Esophagus muscularis mucosa (tissue), 4 donors: ENCODE measurements at regions not wholly inside any gene's neighbourhood (a gene's known extent, or its start where the extent isn't known, plus 50 kb on each side); places are given as distances from the start of the nearest gene placed in this dataset.

ENCODE experiments used
- DNase-seq: peaks from one replicate; pipeline ENCODE4 v3.0.0-alpha.2; 2017; ENCODE audit errors: extremely low spot score
- H3K27ac ChIP-seq, 4 donors: fragments of 200-600 bp; sonication (generic); replicated peaks in 1 of 4; 1 replicate in 3 of 4; 2 replicates in 1 of 4; pipeline ENCODE4 v1.5.1; 2016 to 2019; ENCODE audit warnings: mild to moderate bottlenecking in 1 of 4
- H3K27me3 ChIP-seq, 4 donors: fragments of 200-600 bp; sonication (generic); one replicate each; pipeline versions ENCODE4 v1.5.1 to v1.6.0; 2016 to 2019
- H3K36me3 ChIP-seq, 4 donors: fragments of 200-600 bp; sonication (generic); one replicate each; pipeline ENCODE4 v1.5.1; 2016 to 2019
- H3K4me1 ChIP-seq, 4 donors: fragments of 200-600 bp; sonication (generic); one replicate each; pipeline ENCODE4 v1.5.1; 2016 to 2019
- H3K4me3 ChIP-seq, 4 donors: fragments of 200-600 bp; sonication (generic); 1 replicate in 2 of 4; 2 replicates in 2 of 4; pipeline ENCODE4 v1.5.1; 2016 to 2019; ENCODE audit warnings: mild to moderate bottlenecking in 4 of 4, moderate library complexity in 1 of 4
- H3K9me3 ChIP-seq, 4 donors: fragments of 200-600 bp; sonication (generic); 1 replicate in 3 of 4; 2 replicates in 1 of 4; pipeline ENCODE4 v1.5.1; 2016 to 2019
- EP300 ChIP-seq: sonication (generic); formaldehyde crosslinking; IDR thresholded peaks from one replicate; pipeline ENCODE4 v1.6.1; 2017; ENCODE audit warnings: antibody characterized with exemption
- POLR2A ChIP-seq: fragments of 450-650 bp; IDR thresholded peaks from one replicate; pipeline ENCODE4 v1.6.1; 2017; ENCODE audit warnings: antibody characterized with exemption, moderate library complexity, mild to moderate bottlenecking, low read depth
- POLR2AphosphoS5 ChIP-seq, 2 donors: sonication (generic); formaldehyde crosslinking; IDR thresholded peaks; one replicate each; pipeline ENCODE4 v1.6.1; 2017; ENCODE audit warnings: antibody characterized with exemption in 2 of 2
- WGBS: methylation state at CpG from one replicate; pipeline ENCODE4 v1.1.5; 2018; 5-methylcytosine and 5-hydroxymethylcytosine counted together
- intact Hi-C: fragments of 100-400 bp; cut with DNase I; formaldehyde crosslinking; loops from one replicate; pipeline ENCODE4 v1.15.1; 2023
- TF ChIP-seq, protein P1 (sequence below), 3 experiments: fragments of 200-600 bp in 2 of 3; fragments of 450-650 bp in 1 of 3; sonication (generic) in 2 of 3; IDR thresholded peaks; one replicate each; pipeline ENCODE4 v1.5.1; 2017 to 2019; ENCODE audit warnings: antibody characterized with exemption in 3 of 3, mild to moderate bottlenecking in 2 of 3, moderate library complexity in 1 of 3

DNA sequence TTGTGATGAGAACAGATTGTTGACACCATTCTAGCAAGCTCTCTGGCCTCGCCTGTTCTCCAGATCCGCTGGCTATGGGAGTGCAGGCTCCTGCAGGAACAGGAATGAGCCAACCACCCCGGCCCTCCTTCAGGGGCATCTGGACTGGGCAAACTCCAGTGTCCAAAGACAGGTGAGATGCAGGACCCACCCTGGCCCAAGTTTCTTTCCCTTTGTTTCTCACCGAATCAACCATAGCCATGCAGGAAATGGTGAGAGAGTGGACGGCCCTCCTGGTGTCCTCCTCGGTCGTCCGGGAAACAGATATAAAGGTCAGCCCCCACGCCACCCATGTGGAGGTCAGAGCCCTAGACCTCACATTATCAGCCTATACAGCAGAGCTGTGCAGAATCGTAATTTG, 108.6 kb upstream of the IRX2 start:
- H3K9me3 ChIP-seq = no peaks in the 10 kb centered on the region
- H3K27me3 ChIP-seq = peaks cover 0 to 20% (median 0%) of the 10 kb centered on the region in 4 donors
- peak; percentile 90 for DNase-seq
- 62% methylated on average over 10 of the region's 10 CpGs for WGBS
- no peak for TF ChIP-seq POLR2AphosphoS5 (IDR thresholded peaks at IDR 0.05)
- no peak for TF ChIP-seq EP300
- TF ChIP-seq, protein P1, sequence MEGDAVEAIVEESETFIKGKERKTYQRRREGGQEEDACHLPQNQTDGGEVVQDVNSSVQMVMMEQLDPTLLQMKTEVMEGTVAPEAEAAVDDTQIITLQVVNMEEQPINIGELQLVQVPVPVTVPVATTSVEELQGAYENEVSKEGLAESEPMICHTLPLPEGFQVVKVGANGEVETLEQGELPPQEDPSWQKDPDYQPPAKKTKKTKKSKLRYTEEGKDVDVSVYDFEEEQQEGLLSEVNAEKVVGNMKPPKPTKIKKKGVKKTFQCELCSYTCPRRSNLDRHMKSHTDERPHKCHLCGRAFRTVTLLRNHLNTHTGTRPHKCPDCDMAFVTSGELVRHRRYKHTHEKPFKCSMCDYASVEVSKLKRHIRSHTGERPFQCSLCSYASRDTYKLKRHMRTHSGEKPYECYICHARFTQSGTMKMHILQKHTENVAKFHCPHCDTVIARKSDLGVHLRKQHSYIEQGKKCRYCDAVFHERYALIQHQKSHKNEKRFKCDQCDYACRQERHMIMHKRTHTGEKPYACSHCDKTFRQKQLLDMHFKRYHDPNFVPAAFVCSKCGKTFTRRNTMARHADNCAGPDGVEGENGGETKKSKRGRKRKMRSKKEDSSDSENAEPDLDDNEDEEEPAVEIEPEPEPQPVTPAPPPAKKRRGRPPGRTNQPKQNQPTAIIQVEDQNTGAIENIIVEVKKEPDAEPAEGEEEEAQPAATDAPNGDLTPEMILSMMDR (IDR thresholded peaks at IDR 0.05) = no peak
- no peak for TF ChIP-seq POLR2A
- no peaks in the 10 kb centered on the region for H3K36me3 ChIP-seq
- no peak overlapping the region for H3K27ac ChIP-seq
- intact Hi-C loops = no loop called here
- no peak overlapping the region for H3K4me3 ChIP-seq
- no peaks in the 10 kb centered on the region for H3K4me1 ChIP-seq

DNA sequence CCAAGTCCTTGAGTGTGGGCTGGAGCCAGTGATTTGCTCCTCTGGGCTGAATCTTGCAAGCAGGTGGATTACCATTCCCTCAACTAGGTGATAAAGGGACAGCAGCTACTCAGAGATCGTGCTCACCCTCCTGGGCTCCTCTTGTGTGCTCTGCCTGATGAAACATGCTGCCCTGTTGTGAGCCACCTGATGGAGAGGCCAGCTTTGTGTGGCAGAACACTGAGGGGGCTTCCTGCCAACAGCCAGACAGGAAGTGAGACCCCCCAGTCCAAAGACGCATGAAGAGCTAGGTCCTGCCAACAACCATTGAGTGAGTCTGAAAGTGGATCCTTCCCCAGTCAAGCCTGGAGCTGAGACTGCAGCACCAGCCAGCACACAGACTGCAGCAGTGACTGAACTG, 106.4 kb upstream of the IRX2 start:
- DNase-seq = peak; percentile 90
- H3K4me3 ChIP-seq = no peak overlapping the region
- H3K27me3 ChIP-seq = peaks cover 0 to 8% (median 0%) of the 10 kb centered on the region in 4 donors
- TF ChIP-seq POLR2A (no peak), POLR2AphosphoS5 (IDR thresholded peaks at IDR 0.05) (no peak), EP300 (no peak)
- TF ChIP-seq, protein P1 (IDR thresholded peaks at IDR 0.05) = no peak
- intact Hi-C loops = no loop called here
- no peaks in the 10 kb centered on the region for H3K9me3 ChIP-seq
- H3K36me3 ChIP-seq = no peaks in the 10 kb centered on the region
- no peak overlapping the region for H3K27ac ChIP-seq
- 31% methylated on average over 2 of the region's 2 CpGs for WGBS
- no peaks in the 10 kb centered on the region for H3K4me1 ChIP-seq

DNA sequence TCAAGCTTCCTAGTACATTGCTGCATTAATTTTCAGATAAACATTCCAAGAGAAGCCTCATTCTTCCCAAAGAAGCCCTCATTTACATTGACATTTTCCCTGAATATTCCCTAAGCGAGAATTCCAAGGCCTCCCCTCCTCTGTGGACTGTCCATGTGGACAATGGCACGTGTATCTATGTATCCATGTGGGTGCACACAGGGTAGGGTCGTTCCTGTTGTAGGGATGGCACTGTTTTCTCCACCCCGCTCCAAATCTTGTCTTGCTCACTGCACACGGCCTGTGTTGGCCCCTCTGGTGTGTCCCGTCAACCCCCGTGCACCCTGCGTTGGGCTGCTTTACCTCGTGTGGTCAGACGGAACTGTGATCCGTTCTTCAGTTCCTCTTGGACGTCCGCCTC, 104.7 kb upstream of the IRX2 start:
- TF ChIP-seq POLR2AphosphoS5 (IDR thresholded peaks at IDR 0.05) = no peak
- TF ChIP-seq, protein P1 (IDR thresholded peaks at IDR 0.05) = no peak
- no peak for TF ChIP-seq POLR2A
- TF ChIP-seq EP300 = no peak
- 90% methylated on average over 13 of the region's 13 CpGs for WGBS
- intact Hi-C loops = no loop called here
- Histone ChIP-seq H3K4me1 (no peaks in the 10 kb centered on the region), H3K27me3 (peaks cover 0 to 4% (median 0%) of the 10 kb centered on the region in 4 donors), H3K4me3 (no peak overlapping the region), H3K27ac (no peak overlapping the region), H3K36me3 (no peaks in the 10 kb centered on the region), H3K9me3 (no peaks in the 10 kb centered on the region)
- DNase-seq = peak; percentile 57

DNA sequence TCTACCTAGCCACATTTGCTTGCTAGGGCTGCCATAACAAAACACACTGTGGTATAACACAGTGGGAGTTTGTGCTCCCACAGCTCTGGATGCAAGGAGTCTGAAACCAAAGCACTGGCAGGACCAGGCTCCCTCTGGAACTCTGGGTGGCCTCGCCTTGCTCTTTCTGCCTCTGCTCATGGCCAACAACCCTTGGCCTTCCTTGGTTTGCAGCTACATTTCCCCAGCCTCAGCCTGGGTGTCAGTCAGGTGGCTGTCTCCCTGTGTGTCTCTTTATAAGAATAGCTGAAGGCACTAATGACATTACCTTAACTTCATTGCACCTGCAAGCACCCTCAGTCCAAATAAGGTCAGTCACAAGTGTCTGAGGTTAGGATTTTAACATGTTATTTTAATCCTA, 101.0 kb upstream of the IRX2 start:
- no peaks in the 10 kb centered on the region for H3K36me3 ChIP-seq
- no peaks in the 10 kb centered on the region for H3K4me1 ChIP-seq
- intact Hi-C loops = no loop called here
- no peaks in the 10 kb centered on the region for H3K9me3 ChIP-seq
- 94% methylated on average over 1 of the region's 1 CpG for WGBS
- H3K27ac ChIP-seq = no peak overlapping the region
- no peaks in the 10 kb centered on the region for H3K27me3 ChIP-seq
- no peak overlapping the region for H3K4me3 ChIP-seq
- peak; percentile 42 for DNase-seq
- no peak for TF ChIP-seq EP300
- TF ChIP-seq POLR2A = no peak
- TF ChIP-seq, protein P1 (IDR thresholded peaks at IDR 0.05) = no peak
- no peak for TF ChIP-seq POLR2AphosphoS5 (IDR thresholded peaks at IDR 0.05)

DNA sequence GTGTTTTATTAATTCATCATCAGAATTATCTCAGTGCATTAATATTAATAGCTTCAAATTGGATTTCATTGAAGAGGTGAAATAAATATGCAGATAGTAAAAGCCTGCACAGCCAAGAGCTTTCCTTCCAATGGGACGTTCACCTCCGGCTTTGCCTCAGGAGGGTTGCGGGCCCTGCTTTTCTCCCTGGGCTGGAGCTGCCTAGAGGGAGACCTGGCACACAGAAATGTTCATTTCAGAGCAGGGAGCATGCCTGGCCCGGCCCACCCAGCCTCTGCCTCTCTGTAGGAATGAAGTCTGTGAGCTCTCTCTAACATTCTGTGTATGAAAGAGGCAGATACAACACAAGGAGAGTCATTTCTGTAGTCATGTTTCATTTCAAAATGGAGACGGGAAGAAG, 100.4 kb upstream of the IRX2 start:
- Histone ChIP-seq H3K27me3 (no peaks in the 10 kb centered on the region), H3K36me3 (no peaks in the 10 kb centered on the region), H3K27ac (no peak overlapping the region), H3K4me1 (no peaks in the 10 kb centered on the region), H3K4me3 (no peak overlapping the region), H3K9me3 (no peaks in the 10 kb centered on the region)
- peak; percentile 84 for DNase-seq
- intact Hi-C loops = no loop called here
- 73% methylated on average over 5 of the region's 5 CpGs for WGBS
- TF ChIP-seq EP300 (no peak), POLR2A (no peak), POLR2AphosphoS5 (IDR thresholded peaks at IDR 0.05) (no peak)
- TF ChIP-seq, protein P1 (IDR thresholded peaks at IDR 0.05) = no peak
